BLaER1 (cell line): ENCODE measurements at regions not wholly inside any gene's neighbourhood (a gene's known extent, or its start where the extent isn't known, plus 50 kb on each side); places are given as distances from the start of the nearest gene placed in this dataset.

Experiments used
- H3K27ac ChIP-seq: shearing (Covaris generic); formaldehyde crosslinking; 2 replicates; pipeline ENCODE4 v1.8.1; 2022
- H3K27me3 ChIP-seq: shearing (Covaris generic); formaldehyde crosslinking; 2 replicates; pipeline ENCODE4 v1.8.1; 2022
- H3K36me3 ChIP-seq: shearing (Covaris generic); formaldehyde crosslinking; 2 replicates; pipeline ENCODE4 v1.8.1; 2022
- H3K4me1 ChIP-seq: shearing (Covaris generic); formaldehyde crosslinking; 2 replicates; pipeline ENCODE4 v1.8.1; 2022
- H3K4me2 ChIP-seq: shearing (Covaris generic); formaldehyde crosslinking; 2 replicates; pipeline ENCODE4 v1.8.1; 2022
- H3K4me3 ChIP-seq: shearing (Covaris generic); formaldehyde crosslinking; 2 replicates; pipeline ENCODE4 v1.8.1; 2022
- H3K9ac ChIP-seq: shearing (Covaris generic); formaldehyde crosslinking; 2 replicates; pipeline ENCODE4 v1.8.1; 2022
- H3K9me3 ChIP-seq: shearing (Covaris generic); formaldehyde crosslinking; 2 replicates; pipeline ENCODE4 v1.8.1; 2022
- H4K20me1 ChIP-seq: shearing (Covaris generic); formaldehyde crosslinking; 2 replicates; pipeline ENCODE4 v1.8.1; 2022
- Cebpa-rat ChIP-seq: shearing (Covaris generic); IDR thresholded peaks from 2 replicates; pipeline ENCODE4 v1.8.1; 2022

GRCh38 chr7:27387864-27388263 is 145.3 kb downstream of the EVX1 start:
- H3K9me3 ChIP-seq: no peaks in the 10 kb centered on the region
- no peak overlapping the region for H3K27ac ChIP-seq
- no peak overlapping the region for H3K4me2 ChIP-seq
- no peak overlapping the region for H3K9ac ChIP-seq
- no peaks in the 10 kb centered on the region for H3K4me1 ChIP-seq
- no peaks in the 10 kb centered on the region for H3K27me3 ChIP-seq
- TF ChIP-seq Cebpa-rat: no peak
- H4K20me1 ChIP-seq: no peaks in the 10 kb centered on the region
- H3K4me3 ChIP-seq: no peak overlapping the region
- H3K36me3 ChIP-seq: no peaks in the 10 kb centered on the region

DNA sequence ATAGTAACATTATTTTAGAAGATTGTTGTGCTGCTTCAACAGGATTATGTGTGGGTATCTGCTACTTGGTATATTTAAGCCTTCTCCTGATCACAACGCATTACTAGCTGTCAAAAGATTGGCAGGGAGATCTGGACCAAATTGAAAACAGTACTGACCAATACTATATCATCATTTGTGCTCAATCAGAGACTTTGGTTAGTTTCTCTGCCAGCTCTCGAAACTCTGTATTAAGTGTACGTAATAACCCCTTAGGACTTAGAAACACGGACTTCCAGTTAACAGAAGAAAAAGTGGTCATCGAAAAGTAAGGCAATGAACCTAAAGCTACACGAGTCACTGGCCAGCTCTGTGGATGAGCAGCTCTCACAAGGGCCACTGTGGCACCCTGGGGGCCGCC is 146.0 kb downstream of the EVX1 start:
- no peak for TF ChIP-seq Cebpa-rat
- no peak overlapping the region for H3K4me3 ChIP-seq
- no peak overlapping the region for H3K27ac ChIP-seq
- H3K4me2 ChIP-seq: no peak overlapping the region
- no peaks in the 10 kb centered on the region for H3K36me3 ChIP-seq
- H3K4me1 ChIP-seq: no peaks in the 10 kb centered on the region
- no peaks in the 10 kb centered on the region for H3K27me3 ChIP-seq
- H3K9ac ChIP-seq: no peak overlapping the region
- H3K9me3 ChIP-seq: no peaks in the 10 kb centered on the region
- H4K20me1 ChIP-seq: no peaks in the 10 kb centered on the region

- Histone ChIP-seq H3K27ac (no peak overlapping the region), H3K9ac (no peak overlapping the region), H3K4me2 (no peak overlapping the region), H3K4me1 (no peaks in the 10 kb centered on the region), H3K4me3 (no peak overlapping the region), H3K36me3 (no peaks in the 10 kb centered on the region), H3K27me3 (no peaks in the 10 kb centered on the region), H3K9me3 (no peaks in the 10 kb centered on the region), H4K20me1 (no peaks in the 10 kb centered on the region)
- TF ChIP-seq Cebpa-rat: no peak
Observed at GRCh38 chr7:27389496-27389895, 146.9 kb downstream of the EVX1 start.

- no peaks in the 10 kb centered on the region for H3K36me3 ChIP-seq
- no peaks in the 10 kb centered on the region for H3K9me3 ChIP-seq
- H3K4me1 ChIP-seq: no peaks in the 10 kb centered on the region
- no peak for TF ChIP-seq Cebpa-rat
- H3K4me3 ChIP-seq: no peak overlapping the region
- H3K9ac ChIP-seq: no peak overlapping the region
- no peaks in the 10 kb centered on the region for H4K20me1 ChIP-seq
- no peaks in the 10 kb centered on the region for H3K27me3 ChIP-seq
- H3K4me2 ChIP-seq: no peak overlapping the region
- no peak overlapping the region for H3K27ac ChIP-seq
Observed at GRCh38 chr7:27392477-27392876, 149.9 kb downstream of the EVX1 start.

GRCh38 chr7:27394871-27395270 is 152.3 kb downstream of the EVX1 start:
- Histone ChIP-seq H3K27ac (no peak overlapping the region), H3K4me3 (no peak overlapping the region), H3K9ac (no peak overlapping the region), H4K20me1 (no peaks in the 10 kb centered on the region), H3K27me3 (no peaks in the 10 kb centered on the region), H3K36me3 (no peaks in the 10 kb centered on the region), H3K4me2 (no peak overlapping the region), H3K9me3 (no peaks in the 10 kb centered on the region), H3K4me1 (peaks cover 10% of the 10 kb centered on the region)
- TF ChIP-seq Cebpa-rat: no peak

DNA sequence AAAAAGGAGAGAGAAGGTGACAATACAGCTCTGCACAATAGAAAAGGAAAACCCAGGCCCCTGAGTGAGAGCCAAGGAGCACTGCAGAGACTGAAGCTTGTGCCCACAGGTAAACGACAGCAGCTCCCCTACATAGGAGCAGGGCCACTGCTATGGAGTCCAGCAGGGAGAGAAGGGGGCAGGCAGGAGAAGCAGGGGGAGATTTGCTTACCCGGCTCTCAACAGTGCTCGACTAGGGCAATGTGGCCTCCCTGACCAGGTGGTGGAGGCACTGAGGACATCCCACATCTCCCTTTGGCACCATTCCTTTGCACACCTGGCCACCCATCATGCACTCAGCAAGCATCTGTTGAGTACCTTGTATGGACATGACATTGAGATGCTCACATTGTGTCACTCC is 153.0 kb downstream of the EVX1 start:
- no peak overlapping the region for H3K4me3 ChIP-seq
- no peaks in the 10 kb centered on the region for H3K9me3 ChIP-seq
- no peaks in the 10 kb centered on the region for H3K27me3 ChIP-seq
- no peak overlapping the region for H3K4me2 ChIP-seq
- no peaks in the 10 kb centered on the region for H3K36me3 ChIP-seq
- H4K20me1 ChIP-seq: no peaks in the 10 kb centered on the region
- H3K4me1 ChIP-seq: peaks cover 16% of the 10 kb centered on the region
- no peak overlapping the region for H3K9ac ChIP-seq
- TF ChIP-seq Cebpa-rat: no peak
- no peak overlapping the region for H3K27ac ChIP-seq

DNA sequence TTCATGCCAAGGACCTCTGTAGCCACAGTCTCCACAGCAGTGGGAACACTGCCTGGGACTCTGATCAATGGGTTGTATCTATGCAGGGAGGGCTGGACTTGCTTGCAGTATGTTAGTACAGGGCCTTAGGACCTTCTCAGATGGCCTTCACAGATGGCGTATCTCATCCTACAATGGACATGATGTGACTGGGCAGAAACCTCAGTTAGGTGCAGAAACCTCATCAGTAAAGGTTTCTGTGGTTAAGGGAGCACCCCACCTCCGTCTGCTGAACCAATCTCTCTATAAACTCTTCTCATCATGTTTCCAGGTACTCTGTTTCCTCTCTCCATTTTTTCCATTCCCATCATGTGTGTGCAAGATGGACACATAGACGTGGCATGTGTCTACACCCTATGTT is 154.9 kb downstream of the EVX1 start:
- H3K36me3 ChIP-seq: no peaks in the 10 kb centered on the region
- no peak overlapping the region for H3K27ac ChIP-seq
- H4K20me1 ChIP-seq: no peaks in the 10 kb centered on the region
- no peak overlapping the region for H3K4me2 ChIP-seq
- no peaks in the 10 kb centered on the region for H3K9me3 ChIP-seq
- H3K27me3 ChIP-seq: no peaks in the 10 kb centered on the region
- no peak overlapping the region for H3K9ac ChIP-seq
- H3K4me3 ChIP-seq: no peak overlapping the region
- TF ChIP-seq Cebpa-rat: no peak
- peaks cover 16% of the 10 kb centered on the region for H3K4me1 ChIP-seq

- H3K4me2 ChIP-seq: peak overlapping the region; percentile 69
- H4K20me1 ChIP-seq: no peaks in the 10 kb centered on the region
- H3K36me3 ChIP-seq: no peaks in the 10 kb centered on the region
- TF ChIP-seq Cebpa-rat: no peak
- peaks cover 16% of the 10 kb centered on the region for H3K4me1 ChIP-seq
- no peak overlapping the region for H3K4me3 ChIP-seq
- H3K27me3 ChIP-seq: no peaks in the 10 kb centered on the region
- no peaks in the 10 kb centered on the region for H3K9me3 ChIP-seq
- H3K9ac ChIP-seq: no peak overlapping the region
- no peak overlapping the region for H3K27ac ChIP-seq
Observed at GRCh38 chr7:27398851-27399250, 156.2 kb downstream of the EVX1 start.

DNA sequence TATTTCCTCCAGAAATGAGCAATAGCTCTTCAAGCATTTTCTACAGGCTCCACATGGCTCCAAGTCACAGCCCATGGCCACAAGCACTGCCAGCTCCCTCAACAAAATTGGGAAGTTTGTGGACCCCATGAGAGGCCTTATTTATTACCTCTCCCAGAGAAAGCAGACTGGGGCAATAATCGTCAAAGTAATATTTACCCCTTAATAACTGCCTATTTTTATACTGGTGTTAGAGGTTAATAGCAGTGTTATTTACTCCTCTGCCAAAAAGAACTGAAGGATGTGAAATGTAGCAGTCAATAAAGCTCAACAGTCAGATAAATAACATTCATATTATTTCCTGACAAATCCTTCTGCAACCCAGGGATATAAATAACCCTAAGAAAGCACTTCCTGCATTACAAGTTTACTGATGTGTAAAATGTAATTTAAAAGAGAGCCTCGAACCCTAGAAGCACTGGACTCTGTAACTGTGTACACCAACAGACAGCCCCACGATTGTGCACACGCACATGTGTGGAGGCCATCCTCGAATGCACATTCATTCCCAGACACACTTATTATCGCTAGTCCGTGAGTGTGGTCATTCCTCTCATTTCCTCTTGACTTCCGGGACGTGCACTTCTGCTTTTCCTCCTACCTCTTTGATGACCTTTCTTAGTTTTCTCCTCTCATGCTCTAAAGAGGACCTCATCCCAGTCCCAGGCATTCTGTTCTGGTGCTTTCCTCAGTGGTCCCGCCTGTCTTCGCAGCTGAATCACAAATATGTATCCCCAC is 157.4 kb downstream of the EVX1 start:
- Histone ChIP-seq H3K4me3 (no peak overlapping the region; the same call in 1 of the 2 replicates), H3K9me3 (no peaks in the 10 kb centered on the region), H3K4me1 (peaks cover 16% of the 10 kb centered on the region), H3K27ac (peak overlapping the region; percentile 56), H3K4me2 (peak overlapping the region; percentile 69), H3K36me3 (no peaks in the 10 kb centered on the region), H3K9ac (no peak overlapping the region), H3K27me3 (no peaks in the 10 kb centered on the region), H4K20me1 (no peaks in the 10 kb centered on the region)
- no peak for TF ChIP-seq Cebpa-rat

- H3K4me1 ChIP-seq: no peaks in the 10 kb centered on the region
- H4K20me1 ChIP-seq: no peaks in the 10 kb centered on the region
- H3K4me3 ChIP-seq: no peak overlapping the region
- H3K27ac ChIP-seq: no peak overlapping the region
- H3K4me2 ChIP-seq: no peak overlapping the region
- no peak overlapping the region for H3K9ac ChIP-seq
- no peaks in the 10 kb centered on the region for H3K9me3 ChIP-seq
- no peaks in the 10 kb centered on the region for H3K27me3 ChIP-seq
- TF ChIP-seq Cebpa-rat: no peak
- no peaks in the 10 kb centered on the region for H3K36me3 ChIP-seq
Observed at GRCh38 chr7:27405780-27406179, 163.2 kb downstream of the EVX1 start.

DNA sequence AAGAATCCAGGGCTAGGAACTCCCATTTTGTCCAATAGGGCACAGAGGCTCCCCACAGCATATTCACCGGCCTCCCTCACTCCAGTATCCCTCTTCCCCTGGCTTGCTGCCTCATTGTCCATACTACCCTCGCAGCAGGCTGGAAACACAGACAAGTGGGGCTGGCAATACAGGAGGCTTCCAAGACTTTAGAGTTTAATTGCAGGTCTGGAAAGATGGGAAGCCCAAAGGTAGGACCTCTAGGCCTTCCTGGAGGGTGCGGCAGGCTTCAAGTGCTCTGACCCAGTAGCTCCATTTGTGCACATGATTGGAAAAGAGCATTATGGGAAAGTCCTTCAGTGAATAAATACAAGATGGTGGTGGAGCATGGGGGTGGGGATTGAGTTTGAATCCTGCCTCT is 166.7 kb downstream of the EVX1 start:
- no peak for TF ChIP-seq Cebpa-rat
- H3K4me3 ChIP-seq: no peak overlapping the region
- H3K4me2 ChIP-seq: no peak overlapping the region
- no peaks in the 10 kb centered on the region for H3K9me3 ChIP-seq
- H3K27ac ChIP-seq: no peak overlapping the region
- H3K27me3 ChIP-seq: no peaks in the 10 kb centered on the region
- no peak overlapping the region for H3K9ac ChIP-seq
- no peaks in the 10 kb centered on the region for H3K36me3 ChIP-seq
- no peaks in the 10 kb centered on the region for H4K20me1 ChIP-seq
- no peaks in the 10 kb centered on the region for H3K4me1 ChIP-seq
